HG02973 (cell line): ENCODE measurements at regions not wholly inside any gene's neighbourhood (a gene's known extent, or its start where the extent isn't known, plus 50 kb on each side); places are given as distances from the start of the nearest gene placed in this dataset.

ENCODE experiments used
- ATAC-seq: cut with Tn5 transposase; IDR thresholded peaks from one replicate; pipeline ENCODE4 v1.9.1; 2021; ENCODE audit warnings: moderate library complexity; ENCODE audit not compliant: unreplicated experiment

DNA sequence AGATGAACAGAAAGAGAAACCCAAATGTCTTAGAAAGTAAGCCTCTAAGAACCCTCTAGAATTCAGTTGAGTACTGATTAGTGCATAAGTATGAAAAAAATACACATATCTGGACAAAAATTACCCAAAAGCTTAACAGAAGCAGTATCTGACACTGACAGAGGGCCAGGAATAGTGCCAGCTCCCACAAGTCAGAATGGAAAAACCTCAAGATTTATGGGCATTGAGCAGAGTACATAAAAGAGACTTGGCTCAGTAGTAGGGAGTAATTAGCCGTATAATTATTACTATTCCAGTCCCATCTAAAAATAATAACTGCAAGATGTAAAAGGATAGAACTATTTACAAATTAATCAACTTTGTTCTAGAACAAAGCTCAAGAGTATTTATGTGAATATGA, 834.5 kb downstream of the FAM181B start:
- ATAC-seq, result no peak

DNA sequence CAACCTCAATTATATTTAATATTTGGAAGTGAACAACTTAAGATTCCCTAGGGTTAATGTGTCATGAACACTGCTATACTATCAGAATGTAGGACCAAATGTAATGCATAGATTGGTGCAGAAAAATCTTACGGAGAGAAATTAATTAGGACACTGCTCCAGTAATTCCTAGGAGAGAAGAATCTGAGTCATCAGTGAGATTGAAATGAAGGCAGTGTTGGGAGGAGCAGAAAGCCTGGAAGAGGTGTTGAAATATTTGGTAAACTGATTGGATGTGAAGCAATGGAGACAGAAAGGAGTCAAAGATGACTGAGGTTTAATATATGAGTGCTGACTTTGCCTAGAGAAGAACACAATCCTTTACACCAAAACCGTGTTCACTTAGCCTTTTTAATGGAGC, 836.0 kb downstream of the FAM181B start:
- no peak for ATAC-seq

- no peak for ATAC-seq
Measured at GRCh38 chr11:81895258-81895657, 838.4 kb downstream of the FAM181B start.

DNA sequence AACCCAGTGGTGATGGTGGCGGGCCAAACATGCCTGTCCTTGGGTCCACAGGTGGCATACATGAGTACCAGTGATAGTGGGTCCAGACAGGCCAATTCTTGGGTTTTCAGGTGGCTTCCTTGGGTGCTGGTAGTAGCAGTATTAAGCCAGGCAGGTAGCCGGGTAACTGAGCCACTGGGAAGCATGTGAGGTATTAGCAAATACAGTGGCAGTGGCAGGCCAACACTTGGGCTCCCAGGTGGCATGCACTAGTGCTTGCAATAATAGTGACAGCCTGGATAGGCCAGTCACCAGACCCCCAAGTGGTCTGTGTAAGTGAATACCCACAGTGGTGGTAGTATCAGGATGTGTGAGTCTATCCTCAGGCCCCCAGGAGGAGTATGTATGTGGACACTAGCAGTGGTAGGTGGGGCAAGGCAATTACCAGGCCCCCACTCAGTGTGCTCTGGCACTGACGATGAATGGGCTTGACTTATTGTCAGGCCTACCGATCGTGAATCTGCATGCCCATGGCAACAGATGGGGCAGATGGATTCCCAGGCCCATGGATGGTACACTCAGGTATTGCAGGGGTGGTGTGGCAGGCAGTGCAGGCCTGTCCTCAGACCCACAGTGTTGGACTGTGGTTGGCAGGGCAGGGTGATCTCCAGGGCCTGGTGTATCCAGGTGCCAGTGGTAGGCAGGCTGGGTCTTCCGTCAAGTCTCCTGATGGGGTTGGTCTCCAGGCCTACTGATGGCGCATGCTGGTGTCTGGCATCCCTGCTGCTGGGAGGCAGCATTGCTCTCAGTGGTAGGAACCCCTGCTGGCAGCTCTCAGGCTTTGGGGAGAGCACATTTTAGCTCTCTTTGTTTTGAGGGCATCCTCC, 840.7 kb downstream of the FAM181B start:
- ATAC-seq, result no peak

GRCh38 chr11:81888391-81888790, 845.3 kb downstream of the FAM181B start:
- ATAC-seq, result no peak

DNA sequence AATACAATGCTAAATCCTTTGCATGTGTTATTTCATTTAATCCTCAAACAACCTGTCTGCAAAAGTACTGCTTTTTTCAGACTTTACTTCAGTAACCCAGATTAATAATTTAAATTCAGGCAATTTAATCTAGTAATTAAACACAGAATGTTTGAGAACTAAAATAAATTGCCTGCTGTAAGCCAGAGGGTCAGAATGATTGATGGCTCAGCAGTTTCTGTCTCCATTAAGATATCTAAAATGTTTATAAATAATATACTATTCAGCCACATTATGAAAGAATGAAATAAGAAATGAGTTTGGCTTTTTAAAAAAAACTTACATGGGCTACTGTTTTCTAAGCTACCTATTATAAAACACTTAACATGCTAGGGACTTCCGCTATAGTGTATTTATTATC, 846.0 kb downstream of the FAM181B start:
- no peak for ATAC-seq

DNA sequence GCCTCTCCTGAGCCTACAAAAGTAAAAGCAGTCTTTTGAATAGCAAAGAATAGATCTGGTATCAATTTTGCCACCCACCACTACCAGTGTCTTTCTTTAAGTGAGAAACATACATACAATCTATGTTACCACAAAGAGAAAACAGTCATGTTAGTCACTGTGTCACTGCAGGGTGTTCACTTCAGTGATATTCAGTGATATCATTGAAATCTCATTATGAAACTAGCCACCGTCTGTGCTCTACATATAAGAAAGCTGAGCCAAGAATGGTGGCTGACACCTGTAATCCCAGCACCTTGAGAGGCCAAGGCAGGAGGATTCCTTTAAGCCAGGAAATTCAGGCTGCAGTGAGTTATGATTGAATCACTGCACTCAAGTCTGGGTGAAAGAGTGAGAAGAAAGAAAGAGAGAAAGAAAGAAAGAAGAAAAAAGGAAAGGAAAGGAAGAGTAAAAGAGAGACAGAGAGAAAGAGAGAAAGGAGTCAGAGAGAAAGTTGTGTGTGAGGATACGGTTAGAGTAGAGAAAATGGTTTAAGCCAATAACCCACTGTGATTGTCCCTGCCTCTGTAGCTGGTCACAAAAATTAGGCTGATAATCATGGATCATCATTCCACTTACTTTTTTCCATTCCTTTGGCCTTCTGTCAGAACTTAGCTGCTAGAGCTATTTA, 847.1 kb downstream of the FAM181B start:
- ATAC-seq, result no peak

- ATAC-seq, result peak; percentile 44
Measured at GRCh38 chr11:81874635-81875034, 859.0 kb downstream of the FAM181B start.

- no peak for ATAC-seq
Measured at GRCh38 chr11:81870815-81871214, 862.8 kb downstream of the FAM181B start.

DNA sequence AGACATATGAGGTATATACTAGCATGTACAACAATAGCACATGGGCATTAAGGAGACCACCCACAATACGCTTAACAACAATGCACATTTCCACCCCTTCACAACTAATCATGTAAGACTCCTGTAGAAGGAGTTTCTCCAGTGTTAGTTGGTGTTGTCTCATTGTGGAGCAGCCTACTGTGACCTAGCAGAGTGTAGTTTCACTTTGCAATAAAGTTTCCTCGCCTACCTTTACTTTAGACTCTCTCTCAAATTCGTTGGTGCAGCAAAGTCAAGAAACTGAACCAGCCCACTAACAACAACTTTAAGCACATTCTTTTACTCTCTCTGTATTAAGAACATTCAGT, 863.6 kb downstream of the FAM181B start:
- ATAC-seq, result peak; percentile 55

DNA sequence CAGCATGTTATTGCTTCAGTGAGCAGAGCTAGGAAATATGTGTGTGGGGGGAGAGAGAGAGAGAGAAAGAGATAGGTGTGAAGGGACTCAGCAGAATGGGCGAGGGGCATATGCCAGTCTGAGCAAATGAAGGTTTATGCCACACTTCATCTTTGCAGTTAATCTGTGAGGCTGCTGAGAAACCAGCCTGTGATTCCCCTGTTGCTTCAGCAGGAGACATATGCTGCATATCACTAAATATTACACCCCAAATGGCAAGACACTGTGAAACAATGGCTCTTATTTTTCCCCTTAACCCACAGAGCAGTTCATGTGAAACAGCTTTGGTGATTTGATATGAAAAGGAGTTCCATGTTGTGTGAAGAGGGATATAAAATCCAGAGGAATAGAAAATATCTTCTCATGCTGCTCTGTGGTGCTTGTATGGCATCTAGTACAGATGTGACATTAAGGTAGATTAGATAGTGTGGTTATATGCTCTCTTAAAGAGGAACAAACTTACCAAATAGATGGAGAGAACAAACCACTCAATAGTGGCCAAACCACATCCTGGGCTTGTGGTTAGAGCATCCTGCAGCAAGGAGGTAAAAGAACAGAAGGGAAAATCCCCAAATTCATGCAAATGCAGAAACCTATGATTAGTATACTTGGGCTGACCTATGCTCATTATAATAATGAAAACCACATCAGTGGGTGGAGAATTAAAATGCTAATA, 864.2 kb downstream of the FAM181B start:
- peak; percentile 92 for ATAC-seq

DNA sequence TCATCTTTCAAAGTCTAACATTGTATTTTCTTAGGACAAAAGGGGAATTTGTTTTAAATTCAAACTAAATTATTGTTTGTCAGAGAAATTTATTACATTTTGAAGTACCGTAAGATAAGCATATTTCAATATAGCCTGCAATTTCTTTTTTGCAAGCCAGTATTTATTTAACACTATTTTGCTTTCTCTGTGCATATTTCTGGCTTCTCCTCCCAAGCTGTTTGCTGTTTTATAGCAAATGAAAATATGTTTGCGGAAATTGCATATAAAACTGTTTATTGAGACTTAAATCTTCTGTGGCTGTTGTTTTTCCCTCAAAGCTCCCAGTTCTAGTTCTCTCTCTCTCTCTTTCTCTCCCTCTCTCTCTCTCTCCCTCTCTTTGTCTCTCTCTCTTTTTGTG, 866.8 kb downstream of the FAM181B start:
- no peak for ATAC-seq

GRCh38 chr11:81857386-81857785, 876.3 kb downstream of the FAM181B start:
- no peak for ATAC-seq

DNA sequence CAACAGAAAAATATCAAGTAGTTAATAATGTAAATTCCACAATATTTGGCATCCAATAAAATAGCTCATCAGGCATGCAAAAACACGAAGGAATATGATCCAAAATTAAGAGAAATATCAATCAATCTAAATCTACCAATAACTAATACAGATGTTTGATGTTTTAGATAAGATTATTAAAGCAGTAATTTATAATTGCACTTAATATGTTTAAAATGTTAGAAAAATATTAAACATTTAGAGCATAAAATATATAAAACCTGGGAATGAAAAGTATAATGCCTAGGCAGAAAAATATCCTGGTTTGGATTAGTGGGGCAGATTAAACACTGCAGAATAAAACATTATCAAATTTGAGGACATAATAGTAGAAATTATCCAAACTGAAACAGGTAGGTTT, 879.9 kb downstream of the FAM181B start:
- ATAC-seq, result no peak

- ATAC-seq, result no peak
Measured at GRCh38 chr11:81852896-81853295, 880.8 kb downstream of the FAM181B start.

DNA sequence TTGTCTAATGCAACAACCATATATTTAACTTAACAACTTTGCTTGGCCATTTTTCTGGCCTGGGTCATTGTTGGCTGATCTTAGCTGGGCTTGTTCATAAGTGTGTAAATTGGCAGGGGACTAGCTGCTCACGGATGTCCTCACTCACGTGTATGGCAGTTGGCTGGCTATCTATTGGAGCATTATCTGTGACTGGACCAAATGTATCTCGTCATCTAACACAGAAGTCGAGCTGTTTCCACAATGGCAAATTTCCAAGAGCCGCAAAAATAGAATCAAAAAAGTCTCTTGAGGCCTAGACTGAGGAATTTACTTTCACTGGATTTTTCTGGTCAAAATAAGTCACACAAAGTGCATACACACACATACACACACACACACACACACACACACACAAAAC, 893.3 kb downstream of the FAM181B start:
- no peak for ATAC-seq

- no peak for ATAC-seq
Measured at GRCh38 chr11:81839976-81840375, 893.7 kb downstream of the FAM181B start.

- no peak for ATAC-seq
Measured at GRCh38 chr11:81839016-81839415, 894.6 kb downstream of the FAM181B start.

DNA sequence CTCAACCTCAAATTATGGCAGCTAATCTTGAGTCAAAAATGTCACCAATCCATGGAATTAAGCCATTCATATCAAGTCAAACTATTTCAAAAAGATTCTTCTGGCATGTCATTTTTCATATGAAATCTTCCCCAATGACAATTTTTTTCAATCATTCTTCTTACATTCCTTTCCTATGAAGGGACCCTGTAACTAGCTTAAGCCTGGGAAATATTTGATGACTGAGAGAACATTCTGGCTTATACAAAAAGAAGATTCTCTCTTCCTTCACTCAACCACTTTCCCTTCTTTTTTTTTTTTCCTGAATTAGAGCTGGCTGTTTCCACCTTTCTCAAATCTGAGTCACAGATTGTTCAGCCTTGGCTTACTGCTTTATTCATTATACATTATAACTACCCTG, 903.7 kb downstream of the FAM181B start:
- ATAC-seq, result no peak

DNA sequence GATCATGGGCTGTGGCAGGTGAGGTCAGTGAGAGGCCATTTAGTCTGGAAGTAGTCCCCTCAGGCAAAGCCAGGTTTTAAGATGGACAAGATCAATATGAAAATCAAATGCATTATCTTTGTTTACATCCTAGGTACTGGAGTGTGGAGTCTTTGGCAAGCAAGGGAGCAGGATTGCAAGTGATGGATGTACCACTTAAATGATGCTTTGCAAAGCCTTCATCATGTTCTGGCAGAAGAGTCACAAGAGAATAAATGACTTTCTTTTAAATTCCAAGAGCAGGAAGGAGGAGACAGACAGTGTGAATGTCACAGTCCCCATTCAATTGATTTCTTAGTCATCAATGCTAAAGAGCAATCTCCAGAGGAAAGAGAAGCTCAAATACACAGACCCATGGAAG, 908.3 kb downstream of the FAM181B start:
- ATAC-seq, result no peak

DNA sequence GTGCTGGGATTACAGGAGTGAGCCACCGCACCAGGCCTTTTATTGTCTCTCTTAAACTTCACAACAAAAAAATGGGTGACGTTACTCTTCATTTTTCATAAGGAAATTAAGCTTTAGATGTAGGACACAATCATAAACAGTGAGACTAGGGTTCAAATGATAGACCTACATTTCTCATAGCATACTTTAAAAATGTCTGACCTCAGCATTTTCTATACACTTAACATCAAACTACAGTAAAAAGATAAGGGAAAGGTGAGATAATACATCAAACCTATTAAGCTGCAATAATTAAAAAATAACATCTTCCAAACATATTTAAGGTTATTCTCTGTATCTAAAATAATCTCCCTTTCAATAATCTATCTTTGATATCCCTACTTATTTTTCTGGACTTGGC, 914.2 kb downstream of the FAM181B start:
- ATAC-seq, result no peak

DNA sequence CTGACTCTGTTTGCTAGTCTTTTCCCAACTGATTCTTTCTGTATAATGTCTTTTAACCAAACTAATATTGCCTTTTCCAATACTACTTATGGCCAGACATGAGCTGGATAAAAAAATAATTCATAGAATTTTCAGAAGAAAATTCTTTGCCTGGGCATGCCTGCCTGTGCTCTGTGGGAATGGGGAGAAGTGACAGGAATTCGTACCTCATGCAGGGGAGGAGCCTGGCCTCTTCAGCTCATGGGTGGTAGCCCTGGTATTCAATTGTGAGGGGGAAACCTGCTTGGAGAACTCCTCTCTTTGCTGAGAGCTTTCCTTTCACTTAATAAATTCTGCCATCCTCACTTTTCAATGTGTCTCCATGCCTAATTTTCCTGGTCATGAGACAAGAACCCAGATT, 928.8 kb downstream of the FAM181B start:
- no peak for ATAC-seq
